WTC11 (cell line): ENCODE measurements at regions not wholly inside any gene's neighbourhood (a gene's known extent, or its start where the extent isn't known, plus 50 kb on each side); places are given as distances from the start of the nearest gene placed in this dataset.

Experiments
- TF ChIP-seq, protein P1 (sequence below): sonication (generic); formaldehyde crosslinking; IDR thresholded peaks from 2 replicates; pipeline ENCODE4 v1.8.1; 2022; ENCODE audit warnings: mild to moderate bottlenecking, moderate library complexity, missing genetic modification reagents
- TF ChIP-seq, protein P2 (sequence below): sonication (generic); formaldehyde crosslinking; IDR thresholded peaks from 2 replicates; pipeline ENCODE4 v1.8.0; 2023; ENCODE audit warnings: mild to moderate bottlenecking, missing genetic modification reagents

DNA sequence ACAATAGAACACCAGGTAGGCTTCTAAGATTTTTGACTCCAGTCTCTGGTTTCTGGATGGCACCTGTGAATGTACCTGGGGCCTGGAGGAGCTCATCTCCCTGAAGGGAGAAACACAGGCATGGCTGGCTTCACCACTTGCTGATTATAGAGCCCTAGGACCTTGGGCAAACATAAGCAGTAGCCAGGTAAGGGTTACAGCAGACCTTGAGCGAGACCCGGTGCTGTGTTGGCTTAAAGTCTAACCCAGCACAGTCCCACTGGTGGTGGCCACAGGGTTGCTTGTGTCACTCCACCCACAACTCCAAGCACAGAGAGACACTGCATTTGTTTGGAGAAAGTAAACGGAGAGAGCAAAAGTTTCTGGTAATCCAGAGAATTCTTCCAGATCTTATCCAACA is 104.7 kb upstream of the SPOPL start:
- TF ChIP-seq, protein P1, sequence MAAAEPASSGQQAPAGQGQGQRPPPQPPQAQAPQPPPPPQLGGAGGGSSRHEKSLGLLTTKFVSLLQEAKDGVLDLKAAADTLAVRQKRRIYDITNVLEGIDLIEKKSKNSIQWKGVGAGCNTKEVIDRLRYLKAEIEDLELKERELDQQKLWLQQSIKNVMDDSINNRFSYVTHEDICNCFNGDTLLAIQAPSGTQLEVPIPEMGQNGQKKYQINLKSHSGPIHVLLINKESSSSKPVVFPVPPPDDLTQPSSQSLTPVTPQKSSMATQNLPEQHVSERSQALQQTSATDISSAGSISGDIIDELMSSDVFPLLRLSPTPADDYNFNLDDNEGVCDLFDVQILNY (CRISPR knock-in tag) = no peak
- TF ChIP-seq, protein P2, sequence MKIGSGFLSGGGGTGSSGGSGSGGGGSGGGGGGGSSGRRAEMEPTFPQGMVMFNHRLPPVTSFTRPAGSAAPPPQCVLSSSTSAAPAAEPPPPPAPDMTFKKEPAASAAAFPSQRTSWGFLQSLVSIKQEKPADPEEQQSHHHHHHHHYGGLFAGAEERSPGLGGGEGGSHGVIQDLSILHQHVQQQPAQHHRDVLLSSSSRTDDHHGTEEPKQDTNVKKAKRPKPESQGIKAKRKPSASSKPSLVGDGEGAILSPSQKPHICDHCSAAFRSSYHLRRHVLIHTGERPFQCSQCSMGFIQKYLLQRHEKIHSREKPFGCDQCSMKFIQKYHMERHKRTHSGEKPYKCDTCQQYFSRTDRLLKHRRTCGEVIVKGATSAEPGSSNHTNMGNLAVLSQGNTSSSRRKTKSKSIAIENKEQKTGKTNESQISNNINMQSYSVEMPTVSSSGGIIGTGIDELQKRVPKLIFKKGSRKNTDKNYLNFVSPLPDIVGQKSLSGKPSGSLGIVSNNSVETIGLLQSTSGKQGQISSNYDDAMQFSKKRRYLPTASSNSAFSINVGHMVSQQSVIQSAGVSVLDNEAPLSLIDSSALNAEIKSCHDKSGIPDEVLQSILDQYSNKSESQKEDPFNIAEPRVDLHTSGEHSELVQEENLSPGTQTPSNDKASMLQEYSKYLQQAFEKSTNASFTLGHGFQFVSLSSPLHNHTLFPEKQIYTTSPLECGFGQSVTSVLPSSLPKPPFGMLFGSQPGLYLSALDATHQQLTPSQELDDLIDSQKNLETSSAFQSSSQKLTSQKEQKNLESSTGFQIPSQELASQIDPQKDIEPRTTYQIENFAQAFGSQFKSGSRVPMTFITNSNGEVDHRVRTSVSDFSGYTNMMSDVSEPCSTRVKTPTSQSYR (CRISPR knock-in tag) = no peak
